ENCODE measurements at regions not wholly inside any gene's neighbourhood (a gene's known extent, or its start where the extent isn't known, plus 50 kb on each side); places are given as distances from the start of the nearest gene placed in this dataset.

DNA sequence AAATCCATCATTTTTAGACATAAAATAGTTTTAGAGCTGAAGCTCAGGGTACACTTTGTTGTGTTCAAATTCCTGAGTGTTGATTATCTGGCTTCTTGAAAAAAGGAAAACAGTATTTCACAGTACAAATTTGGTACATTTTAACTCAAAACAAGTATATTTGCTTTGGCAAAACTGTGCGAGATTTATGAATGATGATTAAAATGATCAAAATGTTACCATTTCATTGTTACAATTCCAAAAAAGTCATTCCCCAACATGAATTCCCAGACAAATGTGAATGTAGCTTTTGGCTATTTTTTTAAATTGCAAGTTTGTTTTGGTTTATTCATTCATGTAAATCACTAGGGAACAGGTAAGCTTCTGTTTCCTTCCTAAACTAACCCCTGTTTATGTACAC lies 347.4 kb upstream of the DCBLD2 start:
- H3K4me2 ChIP-seq (ENCODE audit: low read depth, low read length) = no peak overlapping the region
- DNase-seq (ENCODE audit: low spot score) = no peak
- in situ Hi-C loops (cut with HindIII; ENCODE audit: extremely low pct_ligation_motif_present, low pct_unique_long_range_greater_than_20kb) (no loop called here), intact Hi-C loops (cut with micrococcal nuclease; ENCODE audit: unreplicated experiment) (no loop called here)
- ATAC-seq = no peak
- H3K79me2 ChIP-seq (ENCODE audit: insufficient read depth, low read length) = no peaks in the 10 kb centered on the region
- 2% methylated on average over 1 of the region's 1 CpG for WGBS (ENCODE audit: low lambda C conversion rate)
- no peak overlapping the region for H3K4me3 ChIP-seq (replicated peaks in 1 of 3; ENCODE audit: insufficient read depth in 1 of 3, low read depth in 2 of 3, low read length in 3 of 3)
- no peaks in the 10 kb centered on the region for H3K27me3 ChIP-seq (ENCODE audit: control insufficient read depth in 1 of 2, insufficient read depth in 2 of 2, low read length in 2 of 2)
- H3K9ac ChIP-seq (ENCODE audit: insufficient read depth, low read depth, low read length) = no peak overlapping the region
- no peak overlapping the region for H3K27ac ChIP-seq (ENCODE audit: extremely low read length, insufficient read depth, low read length)
- ChIA-PET CTCF (ENCODE audit: low intra/inter-chr PET ratio, low total read pairs) (no interaction called here), POLR2A (no interaction called here)
- no peak for TF ChIP-seq NBN (conservative IDR thresholded peaks at IDR 0.05)
- TF ChIP-seq ZFYVE20 (CRISPR knock-in tag; IDR thresholded peaks at IDR 0.05; ENCODE audit: borderline replicate concordance, low read depth) = no peak
- TF ChIP-seq ISX (CRISPR knock-in tag; conservative IDR thresholded peaks at IDR 0.05) = no peak
- no peak for TF ChIP-seq HDAC6 (IDR thresholded peaks at IDR 0.05; ENCODE audit: low read depth, low read length)
- BruUV-seq (replicated peaks) = no TSS peak
- H3K4me1 ChIP-seq (ENCODE audit: insufficient read depth, low read length) = no peaks in the 10 kb centered on the region
- no peak overlapping the region for H2AFZ ChIP-seq (ENCODE audit: low read length)
- no peak for FAIRE-seq
- no peaks in the 10 kb centered on the region for H3K9me3 ChIP-seq (ENCODE audit: low read length)
- no peaks in the 10 kb centered on the region for H4K20me1 ChIP-seq (ENCODE audit: insufficient read depth, low read length)
- no peaks in the 10 kb centered on the region for H3K36me3 ChIP-seq (replicated peaks in 1 of 2; ENCODE audit: control insufficient read depth in 1 of 2, insufficient read depth in 2 of 2, low read length in 2 of 2)

DNA sequence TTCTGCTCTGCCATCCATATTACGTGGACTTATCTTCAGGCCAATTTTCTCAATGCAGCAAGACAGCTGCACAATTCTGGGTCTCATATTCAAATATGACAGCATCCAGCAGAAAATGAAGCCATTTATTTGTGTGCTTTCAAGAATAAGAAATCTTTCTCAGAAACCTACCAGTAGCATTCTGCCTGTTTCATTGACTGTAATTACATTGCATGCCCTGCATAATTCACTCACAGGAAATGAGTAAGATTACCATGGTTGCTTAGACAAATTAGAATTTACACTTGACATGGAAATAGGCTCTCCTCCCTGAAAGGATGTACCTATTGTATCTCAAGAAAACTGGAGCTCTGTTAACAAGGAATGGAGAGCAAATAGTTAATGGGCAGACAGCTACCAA lies 346.6 kb upstream of the DCBLD2 start:
- Histone ChIP-seq H3K4me1 (ENCODE audit: insufficient read depth, low read length) (no peaks in the 10 kb centered on the region), H2AFZ (ENCODE audit: low read length) (no peak overlapping the region), H4K20me1 (ENCODE audit: insufficient read depth, low read length) (no peaks in the 10 kb centered on the region), H3K4me3 (replicated peaks in 1 of 3; ENCODE audit: insufficient read depth in 1 of 3, low read depth in 2 of 3, low read length in 3 of 3) (no peak overlapping the region), H3K27ac (ENCODE audit: extremely low read length, insufficient read depth, low read length) (no peak overlapping the region), H3K36me3 (replicated peaks in 1 of 2; ENCODE audit: control insufficient read depth in 1 of 2, insufficient read depth in 2 of 2, low read length in 2 of 2) (no peaks in the 10 kb centered on the region), H3K4me2 (ENCODE audit: low read depth, low read length) (no peak overlapping the region), H3K9ac (ENCODE audit: insufficient read depth, low read depth, low read length) (no peak overlapping the region), H3K9me3 (ENCODE audit: low read length) (no peaks in the 10 kb centered on the region), H3K27me3 (ENCODE audit: control insufficient read depth in 1 of 2, insufficient read depth in 2 of 2, low read length in 2 of 2) (no peaks in the 10 kb centered on the region), H3K79me2 (ENCODE audit: insufficient read depth, low read length) (no peaks in the 10 kb centered on the region)
- 7% methylated on average over 1 of the region's 1 CpG for WGBS (ENCODE audit: low lambda C conversion rate)
- CTCF ChIA-PET (ENCODE audit: low intra/inter-chr PET ratio, low total read pairs) = no interaction called here
- no peak for ATAC-seq
- no peak for DNase-seq (ENCODE audit: low spot score)
- intact Hi-C loops (cut with micrococcal nuclease; ENCODE audit: unreplicated experiment) = no loop called here
- POLR2A ChIA-PET = no interaction called here
- no peak for FAIRE-seq
- in situ Hi-C loops (cut with HindIII; ENCODE audit: extremely low pct_ligation_motif_present, low pct_unique_long_range_greater_than_20kb) = no loop called here
- no TSS peak for BruUV-seq (replicated peaks)
- TF ChIP-seq, protein P1, sequence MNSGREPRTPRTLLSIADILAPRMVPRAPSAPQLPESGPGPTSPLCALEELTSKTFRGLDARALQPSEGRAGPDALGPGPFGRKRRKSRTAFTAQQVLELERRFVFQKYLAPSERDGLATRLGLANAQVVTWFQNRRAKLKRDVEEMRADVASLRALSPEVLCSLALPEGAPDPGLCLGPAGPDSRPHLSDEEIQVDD (CRISPR knock-in tag; IDR thresholded peaks at IDR 0.05; ENCODE audit: borderline replicate concordance) = no peak
- no peak for TF ChIP-seq RFX1 (IDR thresholded peaks at IDR 0.05)
- TF ChIP-seq, protein P2, sequence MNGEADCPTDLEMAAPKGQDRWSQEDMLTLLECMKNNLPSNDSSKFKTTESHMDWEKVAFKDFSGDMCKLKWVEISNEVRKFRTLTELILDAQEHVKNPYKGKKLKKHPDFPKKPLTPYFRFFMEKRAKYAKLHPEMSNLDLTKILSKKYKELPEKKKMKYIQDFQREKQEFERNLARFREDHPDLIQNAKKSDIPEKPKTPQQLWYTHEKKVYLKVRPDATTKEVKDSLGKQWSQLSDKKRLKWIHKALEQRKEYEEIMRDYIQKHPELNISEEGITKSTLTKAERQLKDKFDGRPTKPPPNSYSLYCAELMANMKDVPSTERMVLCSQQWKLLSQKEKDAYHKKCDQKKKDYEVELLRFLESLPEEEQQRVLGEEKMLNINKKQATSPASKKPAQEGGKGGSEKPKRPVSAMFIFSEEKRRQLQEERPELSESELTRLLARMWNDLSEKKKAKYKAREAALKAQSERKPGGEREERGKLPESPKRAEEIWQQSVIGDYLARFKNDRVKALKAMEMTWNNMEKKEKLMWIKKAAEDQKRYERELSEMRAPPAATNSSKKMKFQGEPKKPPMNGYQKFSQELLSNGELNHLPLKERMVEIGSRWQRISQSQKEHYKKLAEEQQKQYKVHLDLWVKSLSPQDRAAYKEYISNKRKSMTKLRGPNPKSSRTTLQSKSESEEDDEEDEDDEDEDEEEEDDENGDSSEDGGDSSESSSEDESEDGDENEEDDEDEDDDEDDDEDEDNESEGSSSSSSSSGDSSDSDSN (CRISPR knock-in tag; IDR thresholded peaks at IDR 0.05) = no peak
- TF ChIP-seq ZSCAN21 (CRISPR knock-in tag; IDR thresholded peaks at IDR 0.05; ENCODE audit: borderline replicate concordance) = no peak
- TF ChIP-seq, protein P3, sequence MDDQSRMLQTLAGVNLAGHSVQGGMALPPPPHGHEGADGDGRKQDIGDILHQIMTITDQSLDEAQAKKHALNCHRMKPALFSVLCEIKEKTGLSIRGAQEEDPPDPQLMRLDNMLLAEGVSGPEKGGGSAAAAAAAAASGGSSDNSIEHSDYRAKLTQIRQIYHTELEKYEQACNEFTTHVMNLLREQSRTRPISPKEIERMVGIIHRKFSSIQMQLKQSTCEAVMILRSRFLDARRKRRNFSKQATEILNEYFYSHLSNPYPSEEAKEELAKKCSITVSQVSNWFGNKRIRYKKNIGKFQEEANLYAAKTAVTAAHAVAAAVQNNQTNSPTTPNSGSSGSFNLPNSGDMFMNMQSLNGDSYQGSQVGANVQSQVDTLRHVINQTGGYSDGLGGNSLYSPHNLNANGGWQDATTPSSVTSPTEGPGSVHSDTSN (CRISPR knock-in tag; IDR thresholded peaks at IDR 0.05; ENCODE audit: borderline replicate concordance) = no peak
- no peak for TF ChIP-seq MEIS1 (CRISPR knock-in tag; IDR thresholded peaks at IDR 0.05; ENCODE audit: borderline replicate concordance)
- TF ChIP-seq ZSCAN12 (CRISPR knock-in tag; IDR thresholded peaks at IDR 0.05) = no peak
- no peak for TF ChIP-seq FOXJ3 (CRISPR knock-in tag; IDR thresholded peaks at IDR 0.05; ENCODE audit: borderline replicate concordance)
- TF ChIP-seq RFX5 (IDR thresholded peaks at IDR 0.05; ENCODE audit: low read depth, low read length) = no peak
- no peak for TF ChIP-seq HNRNPUL1 (IDR thresholded peaks at IDR 0.05; ENCODE audit: low read depth, low read length)
- TF ChIP-seq KDM4B (CRISPR knock-in tag; IDR thresholded peaks at IDR 0.05) = no peak
- TF ChIP-seq NR1H2 (CRISPR knock-in tag; IDR thresholded peaks at IDR 0.05; ENCODE audit: borderline replicate concordance, low read depth) = no peak
- TF ChIP-seq ZNF430 (CRISPR knock-in tag; IDR thresholded peaks at IDR 0.05) = no peak

All from HepG2 (cell line).